Stomach (tissue), 4 donors: ENCODE measurements at regions not wholly inside any gene's neighbourhood (a gene's known extent, or its start where the extent isn't known, plus 50 kb on each side); places are given as distances from the start of the nearest gene placed in this dataset.

Experiments used
- CTCF ChIP-seq, 7 experiments: fragments of 450-650 bp in 4 of 7; fragments of 200-600 bp in 3 of 7; sonication (generic) in 3 of 7; IDR thresholded peaks; one replicate each; pipeline ENCODE4 v1.5.1; 2016 to 2019; ENCODE audit warnings: antibody characterized with exemption in 7 of 7, control low read depth in 2 of 7, mild to moderate bottlenecking in 1 of 7
- EP300 ChIP-seq: sonication (generic); formaldehyde crosslinking; IDR thresholded peaks from one replicate; pipeline ENCODE4 v1.6.1; 2017; ENCODE audit warnings: antibody characterized with exemption
- POLR2A ChIP-seq, 4 donors: fragments of 450-650 bp; IDR thresholded peaks; one replicate each; pipeline ENCODE4 v1.6.1; 2016; ENCODE audit warnings: antibody characterized with exemption in 4 of 4, control low read depth in 2 of 4, mild to moderate bottlenecking in 1 of 4, moderate library complexity in 1 of 4

GRCh38 chr4:127560755-127561154 lies 72.0 kb upstream of the INTU start:
- no peak for TF ChIP-seq CTCF (IDR thresholded peaks at IDR 0.05)
- no peak for TF ChIP-seq EP300
- TF ChIP-seq POLR2A (IDR thresholded peaks at IDR 0.05): no peak
